ENCODE measurements at regions not wholly inside any gene's neighbourhood (a gene's known extent, or its start where the extent isn't known, plus 50 kb on each side); places are given as distances from the start of the nearest gene placed in this dataset.

- TF ChIP-seq ZNF462 (CRISPR knock-in tag; IDR thresholded peaks at IDR 0.05) (no peak), EZH2 (IDR thresholded peaks at IDR 0.05; ENCODE audit: low read depth, unreplicated experiment) (no peak), POLR2AphosphoS5 (IDR thresholded peaks at IDR 0.05; ENCODE audit: low read depth) (no peak)
Measured at GRCh38 chr12:107415071-107415470, 270.5 kb upstream of the PWP1 start (continued).

DNA sequence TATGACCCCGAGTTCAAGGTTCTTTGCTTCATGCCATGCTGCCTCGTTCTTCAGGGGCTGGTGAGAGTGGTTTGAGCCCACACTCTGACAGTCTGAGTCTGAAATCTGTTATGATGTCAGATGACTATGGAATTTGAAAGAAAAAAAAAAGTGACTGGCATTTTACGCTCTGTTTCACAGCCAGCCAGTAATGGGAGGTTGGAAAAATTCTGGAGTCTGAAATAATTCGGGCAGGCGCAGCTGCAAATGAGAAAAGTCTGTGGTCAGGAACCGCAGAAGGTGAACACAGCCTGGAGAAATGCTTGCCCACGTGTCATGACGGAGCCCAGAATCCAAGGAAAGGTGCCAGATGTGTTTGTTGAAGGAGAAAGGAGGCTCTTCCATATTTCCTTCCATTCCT, 269.8 kb upstream of the PWP1 start:
- H3K79me2 ChIP-seq (replicated peaks; ENCODE audit: insufficient read depth) = no peaks in the 10 kb centered on the region
- no peaks in the 10 kb centered on the region for H3K9me2 ChIP-seq (ENCODE audit: insufficient read depth)
- ATAC-seq (no peak), DNase-seq (ENCODE audit: low spot score) (no peak)
- no peak overlapping the region for H2AFZ ChIP-seq
- no peak overlapping the region for H3K4me2 ChIP-seq
- peaks cover 5% of the 10 kb centered on the region for H3K27me3 Mint-ChIP-seq (ENCODE audit: insufficient read depth, low read depth, poor library complexity)
- peaks cover 9% of the 10 kb centered on the region; the same call in 1 of the 3 replicates for H3K36me3 Mint-ChIP-seq (ENCODE audit: low read depth)
- H3K4me3 Mint-ChIP-seq = no peak overlapping the region
- no peak overlapping the region for H3K4me3 ChIP-seq
- H3K4me1 ChIP-seq (ENCODE audit: insufficient read depth) = no peaks in the 10 kb centered on the region
- no peaks in the 10 kb centered on the region for H3K36me3 ChIP-seq (ENCODE audit: insufficient read depth)
- no peaks in the 10 kb centered on the region; the same call in 1 of the 2 replicates for H4K20me1 ChIP-seq (replicated peaks; ENCODE audit: insufficient read depth)
- peaks cover 12% of the 10 kb centered on the region for H3K9me3 Mint-ChIP-seq
- H3K4me1 Mint-ChIP-seq = no peaks in the 10 kb centered on the region
- H3F3A ChIP-seq (replicated peaks; ENCODE audit: low read depth) = no peaks in the 10 kb centered on the region
- no peak overlapping the region for H3K27ac Mint-ChIP-seq
- no peak overlapping the region for H3K27ac ChIP-seq (ENCODE audit: low read depth)
- H3K27me3 ChIP-seq (ENCODE audit: insufficient read depth) = no peaks in the 10 kb centered on the region
- no peak for TF ChIP-seq CTCF (conservative IDR thresholded peaks at IDR 0.05; ENCODE audit: low read depth in 2 of 2)
- no peak for TF ChIP-seq EZH2 (IDR thresholded peaks at IDR 0.05; ENCODE audit: low read depth, unreplicated experiment)
- TF ChIP-seq ETS1 (IDR thresholded peaks at IDR 0.05) = no peak
- no peak for TF ChIP-seq POLR2AphosphoS5 (IDR thresholded peaks at IDR 0.05; ENCODE audit: low read depth)
- TF ChIP-seq EZH2phosphoT487 (IDR thresholded peaks at IDR 0.05; ENCODE audit: unreplicated experiment) = no peak
- no peak for TF ChIP-seq CREB1 (CRISPR knock-in tag; IDR thresholded peaks at IDR 0.05; ENCODE audit: low read depth)

Measured in GM23338 (cell line).